Esophagus muscularis mucosa (tissue), 4 donors: ENCODE measurements at regions not wholly inside any gene's neighbourhood (a gene's known extent, or its start where the extent isn't known, plus 50 kb on each side); places are given as distances from the start of the nearest gene placed in this dataset.

Source experiments
- DNase-seq: peaks from one replicate; pipeline ENCODE4 v3.0.0-alpha.2; 2017; ENCODE audit errors: extremely low spot score
- H3K27ac ChIP-seq, 4 donors: fragments of 200-600 bp; sonication (generic); replicated peaks in 1 of 4; 1 replicate in 3 of 4; 2 replicates in 1 of 4; pipeline ENCODE4 v1.5.1; 2016 to 2019; ENCODE audit warnings: mild to moderate bottlenecking in 1 of 4
- H3K27me3 ChIP-seq, 4 donors: fragments of 200-600 bp; sonication (generic); one replicate each; pipeline versions ENCODE4 v1.5.1 to v1.6.0; 2016 to 2019
- H3K36me3 ChIP-seq, 4 donors: fragments of 200-600 bp; sonication (generic); one replicate each; pipeline ENCODE4 v1.5.1; 2016 to 2019
- H3K4me1 ChIP-seq, 4 donors: fragments of 200-600 bp; sonication (generic); one replicate each; pipeline ENCODE4 v1.5.1; 2016 to 2019
- H3K4me3 ChIP-seq, 4 donors: fragments of 200-600 bp; sonication (generic); 1 replicate in 2 of 4; 2 replicates in 2 of 4; pipeline ENCODE4 v1.5.1; 2016 to 2019; ENCODE audit warnings: mild to moderate bottlenecking in 4 of 4, moderate library complexity in 1 of 4
- H3K9me3 ChIP-seq, 4 donors: fragments of 200-600 bp; sonication (generic); 1 replicate in 3 of 4; 2 replicates in 1 of 4; pipeline ENCODE4 v1.5.1; 2016 to 2019
- EP300 ChIP-seq: sonication (generic); formaldehyde crosslinking; IDR thresholded peaks from one replicate; pipeline ENCODE4 v1.6.1; 2017; ENCODE audit warnings: antibody characterized with exemption
- POLR2A ChIP-seq: fragments of 450-650 bp; IDR thresholded peaks from one replicate; pipeline ENCODE4 v1.6.1; 2017; ENCODE audit warnings: antibody characterized with exemption, moderate library complexity, mild to moderate bottlenecking, low read depth
- POLR2AphosphoS5 ChIP-seq, 2 donors: sonication (generic); formaldehyde crosslinking; IDR thresholded peaks; one replicate each; pipeline ENCODE4 v1.6.1; 2017; ENCODE audit warnings: antibody characterized with exemption in 2 of 2
- WGBS: methylation state at CpG from one replicate; pipeline ENCODE4 v1.1.5; 2018; 5-methylcytosine and 5-hydroxymethylcytosine counted together
- intact Hi-C: fragments of 100-400 bp; cut with DNase I; formaldehyde crosslinking; loops from one replicate; pipeline ENCODE4 v1.15.1; 2023
- TF ChIP-seq, protein P1 (sequence below), 3 experiments: fragments of 200-600 bp in 2 of 3; fragments of 450-650 bp in 1 of 3; sonication (generic) in 2 of 3; IDR thresholded peaks; one replicate each; pipeline ENCODE4 v1.5.1; 2017 to 2019; ENCODE audit warnings: antibody characterized with exemption in 3 of 3, mild to moderate bottlenecking in 2 of 3, moderate library complexity in 1 of 3

DNA sequence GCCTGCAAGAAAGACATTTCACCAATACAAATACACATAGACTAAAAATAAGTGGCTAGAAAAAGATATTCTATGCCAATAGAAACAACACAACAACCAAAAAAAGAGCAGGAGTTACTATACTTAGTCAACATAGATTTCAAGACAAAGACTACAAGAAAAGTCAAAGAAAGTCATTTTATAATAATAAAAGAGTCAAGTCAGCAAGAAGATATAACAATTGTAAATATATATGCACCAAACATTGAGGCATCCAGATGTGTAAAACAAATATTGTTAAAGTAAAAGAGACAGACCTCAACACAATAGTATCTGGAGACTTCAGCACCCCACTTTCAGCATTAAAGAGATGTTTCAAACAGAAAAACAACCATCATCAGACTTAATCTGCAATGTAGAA lies 104.6 kb downstream of the AMY1C start:
- no peak overlapping the region for H3K27ac ChIP-seq
- no peaks in the 10 kb centered on the region for H3K27me3 ChIP-seq
- H3K4me1 ChIP-seq: no peaks in the 10 kb centered on the region
- TF ChIP-seq EP300 (no peak), POLR2AphosphoS5 (IDR thresholded peaks at IDR 0.05) (no peak), POLR2A (no peak)
- TF ChIP-seq, protein P1, sequence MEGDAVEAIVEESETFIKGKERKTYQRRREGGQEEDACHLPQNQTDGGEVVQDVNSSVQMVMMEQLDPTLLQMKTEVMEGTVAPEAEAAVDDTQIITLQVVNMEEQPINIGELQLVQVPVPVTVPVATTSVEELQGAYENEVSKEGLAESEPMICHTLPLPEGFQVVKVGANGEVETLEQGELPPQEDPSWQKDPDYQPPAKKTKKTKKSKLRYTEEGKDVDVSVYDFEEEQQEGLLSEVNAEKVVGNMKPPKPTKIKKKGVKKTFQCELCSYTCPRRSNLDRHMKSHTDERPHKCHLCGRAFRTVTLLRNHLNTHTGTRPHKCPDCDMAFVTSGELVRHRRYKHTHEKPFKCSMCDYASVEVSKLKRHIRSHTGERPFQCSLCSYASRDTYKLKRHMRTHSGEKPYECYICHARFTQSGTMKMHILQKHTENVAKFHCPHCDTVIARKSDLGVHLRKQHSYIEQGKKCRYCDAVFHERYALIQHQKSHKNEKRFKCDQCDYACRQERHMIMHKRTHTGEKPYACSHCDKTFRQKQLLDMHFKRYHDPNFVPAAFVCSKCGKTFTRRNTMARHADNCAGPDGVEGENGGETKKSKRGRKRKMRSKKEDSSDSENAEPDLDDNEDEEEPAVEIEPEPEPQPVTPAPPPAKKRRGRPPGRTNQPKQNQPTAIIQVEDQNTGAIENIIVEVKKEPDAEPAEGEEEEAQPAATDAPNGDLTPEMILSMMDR (IDR thresholded peaks at IDR 0.05): no peak
- intact Hi-C loops: no loop called here
- H3K9me3 ChIP-seq: peaks cover 0 to 5% (median 0%) of the 10 kb centered on the region in 4 donors
- no peaks in the 10 kb centered on the region for H3K36me3 ChIP-seq
- no peak overlapping the region for H3K4me3 ChIP-seq
- DNase-seq: no peak

DNA sequence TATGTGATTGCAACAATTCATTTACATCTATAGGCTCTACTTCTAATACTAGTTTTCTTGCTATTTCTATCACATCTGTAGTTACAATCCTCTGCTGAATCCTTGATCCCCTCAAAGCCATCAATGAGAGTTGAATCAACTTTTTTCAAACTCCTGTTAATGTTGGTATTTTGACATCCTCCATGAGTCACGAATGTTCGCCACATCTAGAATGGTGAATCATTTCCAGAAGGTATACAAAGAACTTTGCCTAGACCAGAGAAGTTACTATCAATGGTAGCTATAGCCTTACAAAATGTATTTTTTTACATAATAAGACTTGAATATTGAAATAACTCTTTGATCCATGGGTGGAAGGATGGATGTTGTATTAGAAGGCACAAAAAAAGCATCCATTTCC lies 110.0 kb downstream of the AMY1C start:
- Histone ChIP-seq H3K27ac (no peak overlapping the region), H3K4me1 (no peaks in the 10 kb centered on the region), H3K27me3 (no peaks in the 10 kb centered on the region), H3K4me3 (no peak overlapping the region), H3K9me3 (no peaks in the 10 kb centered on the region), H3K36me3 (no peaks in the 10 kb centered on the region)
- intact Hi-C loops: no loop called here
- TF ChIP-seq POLR2AphosphoS5 (IDR thresholded peaks at IDR 0.05) (no peak), POLR2A (no peak), EP300 (no peak)
- TF ChIP-seq, protein P1 (IDR thresholded peaks at IDR 0.05): no peak
- DNase-seq: no peak
- WGBS: 90% methylated on average over 2 of the region's 2 CpGs

DNA sequence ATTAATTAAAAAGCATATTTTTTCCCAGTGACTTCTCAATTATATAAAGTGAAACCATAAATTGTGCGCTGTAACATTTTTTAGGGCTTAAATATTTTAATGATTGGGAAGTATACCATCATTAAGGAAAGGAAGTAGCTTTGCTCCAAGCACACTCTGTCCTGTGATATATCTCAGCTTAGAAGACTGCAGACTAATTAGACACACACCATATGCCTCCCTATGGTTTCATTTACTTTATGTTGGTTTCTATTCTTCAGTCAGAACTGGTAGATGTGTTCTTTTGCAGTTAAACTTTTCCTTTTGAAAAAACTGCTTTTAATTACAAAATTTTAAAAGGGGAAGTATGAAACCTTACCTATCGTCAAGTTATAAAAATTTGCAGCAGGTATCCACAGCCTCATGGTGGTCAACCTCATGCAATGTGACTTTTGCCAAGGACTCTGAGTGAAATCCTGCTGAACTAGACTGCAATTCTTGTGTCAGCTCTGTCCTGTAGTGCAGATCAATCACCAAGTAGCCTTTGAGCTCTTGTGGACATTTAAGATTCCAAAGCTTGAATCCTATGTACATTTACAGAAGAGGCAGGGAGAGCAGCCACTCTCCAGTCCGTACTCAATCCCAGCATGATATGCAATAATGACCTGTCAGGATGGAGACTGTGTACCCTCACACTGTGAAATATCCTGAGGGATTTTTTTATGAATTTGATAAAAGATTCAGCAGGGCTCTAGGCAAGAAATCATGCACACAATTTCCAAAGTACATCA lies 149.1 kb downstream of the AMY1C start:
- H3K27me3 ChIP-seq: no peaks in the 10 kb centered on the region
- no peak for DNase-seq
- 75% methylated on average over 3 of the region's 3 CpGs for WGBS

DNA sequence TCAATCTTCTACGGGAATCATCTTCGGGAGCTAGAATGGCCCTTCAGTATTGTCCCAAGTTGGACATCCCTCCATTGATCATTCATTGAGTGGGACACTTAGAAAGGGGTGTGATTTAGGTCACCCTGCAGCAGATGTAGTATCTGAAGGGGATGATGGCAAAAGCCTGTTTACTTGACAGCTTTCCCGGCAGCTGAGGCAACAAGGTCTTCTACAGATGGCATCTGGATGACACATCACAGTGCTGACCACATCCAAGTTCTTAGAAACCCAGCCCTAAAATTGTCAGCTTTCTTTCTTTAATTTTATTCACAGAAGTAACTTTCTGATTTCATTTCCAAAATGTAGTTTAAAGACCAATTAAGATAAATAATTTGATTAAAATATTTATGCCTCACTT lies 150.3 kb downstream of the AMY1C start:
- Histone ChIP-seq H3K36me3 (no peaks in the 10 kb centered on the region), H3K9me3 (no peaks in the 10 kb centered on the region), H3K4me1 (no peaks in the 10 kb centered on the region), H3K27me3 (no peaks in the 10 kb centered on the region), H3K4me3 (no peak overlapping the region), H3K27ac (no peak overlapping the region)
- WGBS: 70% methylated on average over 3 of the region's 3 CpGs
- intact Hi-C loops: no loop called here
- no peak for DNase-seq
- TF ChIP-seq POLR2A (no peak), EP300 (no peak), POLR2AphosphoS5 (IDR thresholded peaks at IDR 0.05) (no peak)
- TF ChIP-seq, protein P1 (IDR thresholded peaks at IDR 0.05): no peak

More for the DNA sequence above, 149.1 kb downstream of the AMY1C start:
- H3K4me3 ChIP-seq: no peak overlapping the region
- H3K36me3 ChIP-seq: no peaks in the 10 kb centered on the region
- H3K27ac ChIP-seq: no peak overlapping the region
- TF ChIP-seq POLR2A (no peak), EP300 (no peak), POLR2AphosphoS5 (IDR thresholded peaks at IDR 0.05) (no peak)
- TF ChIP-seq, protein P1 (IDR thresholded peaks at IDR 0.05): no peak
- intact Hi-C loops: no loop called here
- H3K4me1 ChIP-seq: no peaks in the 10 kb centered on the region
- H3K9me3 ChIP-seq: no peaks in the 10 kb centered on the region

DNA sequence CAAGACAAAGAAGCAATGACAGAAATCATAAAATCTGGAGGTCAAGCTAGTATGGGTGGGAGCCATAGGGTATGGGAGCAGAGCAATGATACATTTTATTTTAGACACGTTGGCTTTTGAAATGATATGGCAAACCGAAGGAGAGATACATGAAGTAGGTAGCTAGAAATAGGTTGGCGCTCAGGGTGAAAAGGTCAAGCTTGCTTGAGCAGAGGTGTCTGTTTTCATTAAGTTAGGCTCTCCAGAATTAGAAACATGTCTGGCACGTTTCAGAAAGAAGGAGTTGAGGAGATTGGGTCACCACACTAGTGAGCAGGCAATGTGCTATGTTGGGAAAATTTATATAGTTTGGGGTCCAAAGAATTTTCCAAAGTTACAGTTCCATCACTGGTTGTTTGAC lies 151.4 kb downstream of the AMY1C start:
- H3K4me3 ChIP-seq: no peak overlapping the region
- DNase-seq: no peak
- intact Hi-C loops: no loop called here
- H3K4me1 ChIP-seq: no peaks in the 10 kb centered on the region
- 49% methylated on average over 4 of the region's 4 CpGs for WGBS
- no peaks in the 10 kb centered on the region for H3K36me3 ChIP-seq
- H3K27me3 ChIP-seq: no peaks in the 10 kb centered on the region
- no peak for TF ChIP-seq EP300
- TF ChIP-seq POLR2AphosphoS5 (IDR thresholded peaks at IDR 0.05): no peak
- TF ChIP-seq, protein P1 (IDR thresholded peaks at IDR 0.05): no peak
- TF ChIP-seq POLR2A: no peak
- no peaks in the 10 kb centered on the region for H3K9me3 ChIP-seq
- no peak overlapping the region for H3K27ac ChIP-seq
